ENCODE measurements at regions not wholly inside any gene's neighbourhood (a gene's known extent, or its start where the extent isn't known, plus 50 kb on each side); places are given as distances from the start of the nearest gene placed in this dataset.

GRCh38 chr11:70584498-70585235, 186.3 kb downstream of the CTTN start:
- no peaks in the 10 kb centered on the region for H3K9me3 ChIP-seq (ENCODE audit: low read depth)
- H3K4me1 ChIP-seq (ENCODE audit: insufficient read depth): no peaks in the 10 kb centered on the region
- H3K4me3 ChIP-seq: no peak overlapping the region
- TF ChIP-seq EZH2phosphoT487 (IDR thresholded peaks at IDR 0.05; ENCODE audit: insufficient read depth, low read depth) (no peak), EZH2 (IDR thresholded peaks at IDR 0.05; ENCODE audit: insufficient read depth, poor library complexity, severe bottlenecking) (no peak)
- H3K9ac ChIP-seq: no peak overlapping the region
- H3K27me3 ChIP-seq (replicated peaks; ENCODE audit: insufficient read depth): no peaks in the 10 kb centered on the region
- H3K79me2 ChIP-seq (ENCODE audit: insufficient read depth): no peaks in the 10 kb centered on the region
- H3K9me2 ChIP-seq (ENCODE audit: insufficient read depth): no peaks in the 10 kb centered on the region
- H4K20me1 ChIP-seq (ENCODE audit: insufficient read depth): no peaks in the 10 kb centered on the region
- no peaks in the 10 kb centered on the region for H3K36me3 ChIP-seq (ENCODE audit: low read depth)
- in situ Hi-C loops (cut with MboI): no loop called here
- 49 to 54% methylated on average over 15 of the region's 15 CpGs for WGBS, 2 experiments (ENCODE audit: low coverage in 1 of 2, low lambda C conversion rate in 2 of 2, missing lambda C conversion rate in 2 of 2)
- H3K4me2 ChIP-seq (ENCODE audit: unreplicated experiment): no peak overlapping the region
- no peaks in the 10 kb centered on the region for H3F3A ChIP-seq (ENCODE audit: insufficient read depth)
- H3K27ac ChIP-seq: no peak overlapping the region
- no peak overlapping the region for H2AFZ ChIP-seq
- DNase-seq: no peak

- H3K79me2 ChIP-seq (ENCODE audit: insufficient read depth): no peaks in the 10 kb centered on the region
- no peak overlapping the region for H3K27ac ChIP-seq
- no peak overlapping the region for H3K4me3 ChIP-seq
- H3K4me2 ChIP-seq (ENCODE audit: unreplicated experiment): no peak overlapping the region
- no peaks in the 10 kb centered on the region for H3K4me1 ChIP-seq (ENCODE audit: insufficient read depth)
- H3K27me3 ChIP-seq (replicated peaks; ENCODE audit: insufficient read depth): no peaks in the 10 kb centered on the region
- WGBS, 2 experiments (ENCODE audit: low coverage in 1 of 2, low lambda C conversion rate in 2 of 2, missing lambda C conversion rate in 2 of 2): 8 to 22% methylated on average over 1 of the region's 1 CpG
- no peak overlapping the region for H3K9ac ChIP-seq
- no peaks in the 10 kb centered on the region for H3K9me3 ChIP-seq (ENCODE audit: low read depth)
- DNase-seq: no peak
- no peaks in the 10 kb centered on the region for H3K9me2 ChIP-seq (ENCODE audit: insufficient read depth)
- no peak overlapping the region for H2AFZ ChIP-seq
- in situ Hi-C loops (cut with MboI): no loop called here
- TF ChIP-seq EZH2phosphoT487 (IDR thresholded peaks at IDR 0.05; ENCODE audit: insufficient read depth, low read depth): no peak
- TF ChIP-seq EZH2 (IDR thresholded peaks at IDR 0.05; ENCODE audit: insufficient read depth, poor library complexity, severe bottlenecking): no peak
- H4K20me1 ChIP-seq (ENCODE audit: insufficient read depth): no peaks in the 10 kb centered on the region
- no peaks in the 10 kb centered on the region for H3K36me3 ChIP-seq (ENCODE audit: low read depth)
- H3F3A ChIP-seq (ENCODE audit: insufficient read depth): no peaks in the 10 kb centered on the region
Observed at GRCh38 chr11:70585236-70585545, 186.9 kb downstream of the CTTN start.

GRCh38 chr11:70586261-70587074, 188.1 kb downstream of the CTTN start:
- Histone ChIP-seq H3K4me2 (ENCODE audit: unreplicated experiment) (no peak overlapping the region), H3F3A (ENCODE audit: insufficient read depth) (no peaks in the 10 kb centered on the region), H2AFZ (no peak overlapping the region), H3K9me3 (ENCODE audit: low read depth) (no peaks in the 10 kb centered on the region), H3K4me3 (no peak overlapping the region), H3K9ac (no peak overlapping the region), H3K27ac (no peak overlapping the region), H3K27me3 (replicated peaks; ENCODE audit: insufficient read depth) (no peaks in the 10 kb centered on the region), H3K36me3 (ENCODE audit: low read depth) (no peaks in the 10 kb centered on the region), H3K4me1 (ENCODE audit: insufficient read depth) (no peaks in the 10 kb centered on the region), H3K79me2 (ENCODE audit: insufficient read depth) (no peaks in the 10 kb centered on the region), H4K20me1 (ENCODE audit: insufficient read depth) (no peaks in the 10 kb centered on the region), H3K9me2 (ENCODE audit: insufficient read depth) (no peaks in the 10 kb centered on the region)
- in situ Hi-C loops (cut with MboI): no loop called here
- DNase-seq: no peak
- TF ChIP-seq EZH2phosphoT487 (IDR thresholded peaks at IDR 0.05; ENCODE audit: insufficient read depth, low read depth) (no peak), EZH2 (IDR thresholded peaks at IDR 0.05; ENCODE audit: insufficient read depth, poor library complexity, severe bottlenecking) (no peak)
- 72 to 76% methylated on average over 25 to 26 of the region's 26 CpGs for WGBS, 2 experiments (ENCODE audit: low coverage in 1 of 2, low lambda C conversion rate in 2 of 2, missing lambda C conversion rate in 2 of 2)

- no peaks in the 10 kb centered on the region for H3F3A ChIP-seq (ENCODE audit: insufficient read depth)
- no peaks in the 10 kb centered on the region for H3K9me3 ChIP-seq (ENCODE audit: low read depth)
- no peaks in the 10 kb centered on the region for H3K4me1 ChIP-seq (ENCODE audit: insufficient read depth)
- no peak overlapping the region for H3K4me2 ChIP-seq (ENCODE audit: unreplicated experiment)
- in situ Hi-C loops (cut with MboI): no loop called here
- H3K9ac ChIP-seq: no peak overlapping the region
- no peaks in the 10 kb centered on the region for H3K9me2 ChIP-seq (ENCODE audit: insufficient read depth)
- H2AFZ ChIP-seq: no peak overlapping the region
- TF ChIP-seq EZH2 (IDR thresholded peaks at IDR 0.05; ENCODE audit: insufficient read depth, poor library complexity, severe bottlenecking) (no peak), EZH2phosphoT487 (IDR thresholded peaks at IDR 0.05; ENCODE audit: insufficient read depth, low read depth) (no peak)
- no peaks in the 10 kb centered on the region for H4K20me1 ChIP-seq (ENCODE audit: insufficient read depth)
- H3K27ac ChIP-seq: no peak overlapping the region
- H3K4me3 ChIP-seq: no peak overlapping the region
- H3K79me2 ChIP-seq (ENCODE audit: insufficient read depth): no peaks in the 10 kb centered on the region
- no peak for DNase-seq
- no peaks in the 10 kb centered on the region for H3K27me3 ChIP-seq (replicated peaks; ENCODE audit: insufficient read depth)
- H3K36me3 ChIP-seq (ENCODE audit: low read depth): no peaks in the 10 kb centered on the region
- WGBS, 2 experiments (ENCODE audit: low coverage in 1 of 2, low lambda C conversion rate in 2 of 2, missing lambda C conversion rate in 2 of 2): 71 to 78% methylated on average over 9 of the region's 9 CpGs
Observed at GRCh38 chr11:70587075-70587389, 188.7 kb downstream of the CTTN start.

All from GM23248 (cell line).